ENCODE measurements at regions not wholly inside any gene's neighbourhood (a gene's known extent, or its start where the extent isn't known, plus 50 kb on each side); places are given as distances from the start of the nearest gene placed in this dataset.

- TF ChIP-seq, protein P1, sequence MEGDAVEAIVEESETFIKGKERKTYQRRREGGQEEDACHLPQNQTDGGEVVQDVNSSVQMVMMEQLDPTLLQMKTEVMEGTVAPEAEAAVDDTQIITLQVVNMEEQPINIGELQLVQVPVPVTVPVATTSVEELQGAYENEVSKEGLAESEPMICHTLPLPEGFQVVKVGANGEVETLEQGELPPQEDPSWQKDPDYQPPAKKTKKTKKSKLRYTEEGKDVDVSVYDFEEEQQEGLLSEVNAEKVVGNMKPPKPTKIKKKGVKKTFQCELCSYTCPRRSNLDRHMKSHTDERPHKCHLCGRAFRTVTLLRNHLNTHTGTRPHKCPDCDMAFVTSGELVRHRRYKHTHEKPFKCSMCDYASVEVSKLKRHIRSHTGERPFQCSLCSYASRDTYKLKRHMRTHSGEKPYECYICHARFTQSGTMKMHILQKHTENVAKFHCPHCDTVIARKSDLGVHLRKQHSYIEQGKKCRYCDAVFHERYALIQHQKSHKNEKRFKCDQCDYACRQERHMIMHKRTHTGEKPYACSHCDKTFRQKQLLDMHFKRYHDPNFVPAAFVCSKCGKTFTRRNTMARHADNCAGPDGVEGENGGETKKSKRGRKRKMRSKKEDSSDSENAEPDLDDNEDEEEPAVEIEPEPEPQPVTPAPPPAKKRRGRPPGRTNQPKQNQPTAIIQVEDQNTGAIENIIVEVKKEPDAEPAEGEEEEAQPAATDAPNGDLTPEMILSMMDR (conservative IDR thresholded peaks at IDR 0.05), result no peak
- no peak for TF ChIP-seq ZFX (IDR thresholded peaks at IDR 0.05)
These were observed 194.2 kb upstream of the PROX1 start for GRCh38 chr1:213793482-213794067.
